ENCODE measurements at regions not wholly inside any gene's neighbourhood (a gene's known extent, or its start where the extent isn't known, plus 50 kb on each side); places are given as distances from the start of the nearest gene placed in this dataset.

DNA sequence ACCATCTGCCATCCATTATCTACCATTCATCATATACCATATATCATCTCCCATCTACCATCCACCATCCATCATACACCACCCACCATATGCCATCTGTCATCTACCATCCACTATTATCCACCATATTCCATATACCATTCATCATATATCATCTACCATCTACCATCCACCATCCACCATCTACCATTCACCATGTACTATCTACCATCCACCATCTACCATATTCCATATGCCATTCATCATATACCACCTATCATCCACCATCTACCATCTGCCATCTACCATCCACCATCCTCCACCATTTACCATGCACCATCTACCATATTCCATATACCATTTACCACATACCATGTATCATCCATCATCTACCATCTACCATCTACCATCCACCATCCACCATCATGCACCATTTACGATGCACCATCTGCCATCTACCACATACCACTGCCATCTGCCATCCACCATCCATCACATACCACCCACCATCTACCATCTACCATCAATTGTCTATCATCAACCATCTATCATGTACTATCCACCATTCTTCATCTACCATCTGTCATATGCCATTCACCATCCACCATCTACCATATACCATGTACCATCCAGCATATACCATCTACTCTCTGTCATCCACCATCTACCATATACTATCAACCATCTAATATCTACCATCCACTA lies 50.6 kb upstream of the RAB4A start:
- DNase-seq (ENCODE audit: insufficient read length, low spot score) (no peak), FAIRE-seq (no peak)
- TF ChIP-seq CTCF (IDR thresholded peaks at IDR 0.05; ENCODE audit: insufficient read depth, missing control alignments) = no peak

DNA sequence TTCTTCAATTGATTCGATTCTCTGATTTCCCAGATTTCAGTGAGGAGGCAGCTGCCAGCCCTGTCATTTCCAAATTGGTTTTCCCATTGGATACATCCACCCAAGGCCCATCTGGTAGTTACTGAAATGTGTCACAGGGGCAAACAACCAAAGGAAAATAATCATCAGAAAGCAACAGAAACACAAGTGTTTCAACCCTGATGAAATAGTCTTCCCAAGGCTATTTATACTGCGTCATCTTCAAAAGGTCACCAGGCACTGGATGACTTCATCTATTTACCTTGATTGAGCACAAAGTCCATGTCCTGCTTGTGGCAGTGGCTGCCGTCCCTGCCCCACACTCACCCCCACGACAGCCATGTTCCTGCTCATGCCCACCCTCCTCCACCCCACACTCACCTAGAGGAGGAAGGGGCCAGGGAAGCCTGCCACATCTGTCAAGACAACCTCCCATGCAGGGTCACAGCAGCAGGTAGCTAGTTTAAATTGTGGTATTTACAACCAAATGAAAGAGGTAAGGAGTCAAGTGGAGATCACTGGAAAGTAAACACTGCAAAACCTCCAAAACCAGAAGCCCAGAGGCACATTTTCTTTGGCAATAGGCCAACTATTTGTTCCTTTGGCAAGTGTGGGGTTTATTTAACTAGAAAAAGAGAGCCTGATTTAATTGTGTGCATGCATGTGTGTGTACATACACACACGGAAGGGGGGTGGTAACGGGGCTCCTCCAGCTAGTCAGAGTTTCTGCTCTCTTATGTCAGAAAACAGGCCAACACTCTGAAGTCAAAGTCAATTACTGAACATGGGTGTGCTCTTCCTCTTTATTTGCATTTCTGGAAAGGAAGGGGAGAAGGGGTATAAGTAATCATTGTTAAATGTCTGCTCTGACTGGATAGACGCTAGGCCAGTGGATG lies 49.5 kb upstream of the RAB4A start:
- no peak for FAIRE-seq
- no peak for TF ChIP-seq CTCF (IDR thresholded peaks at IDR 0.05; ENCODE audit: insufficient read depth, missing control alignments)
- no peak for DNase-seq (ENCODE audit: insufficient read length, low spot score)
